ENCODE measurements at regions not wholly inside any gene's neighbourhood (a gene's known extent, or its start where the extent isn't known, plus 50 kb on each side); places are given as distances from the start of the nearest gene placed in this dataset.
A peak's percentile ranks its signal among the peaks of the same experiment; 100 is the strongest.

- Histone ChIP-seq H3K27ac (peak overlapping the region in 3 of 4 donors; percentile 4 to 82 (median 80)), H3K4me3 (no peak overlapping the region), H3K27me3 (no peaks in the 10 kb centered on the region), H3K36me3 (no peaks in the 10 kb centered on the region), H3K4me1 (peaks cover 0 to 39% (median 13%) of the 10 kb centered on the region in 4 donors), H3K9me3 (no peaks in the 10 kb centered on the region)
- 42 to 50% methylated on average over 2 of the region's 2 CpGs for whole genome bisulfite sequencing, 2 donors
- TF ChIP-seq EP300 (IDR thresholded peaks at IDR 0.05): no peak
- TF ChIP-seq CTCF (IDR thresholded peaks at IDR 0.05): no peak
- TF ChIP-seq POLR2A (IDR thresholded peaks at IDR 0.05): no peak
- DNase-seq (ENCODE audit: low spot score in 2 of 2): no peak
Observed at GRCh38 chr4:143285696-143286437, 50.8 kb upstream of the GAB1 start.

- Histone ChIP-seq H3K9me3 (no peaks in the 10 kb centered on the region), H3K27ac (peak overlapping the region; percentile 4 to 82 (median 52)), H3K36me3 (no peaks in the 10 kb centered on the region), H3K4me3 (peak overlapping the region in 1 of 4 donors; percentile 13), H3K4me1 (peaks cover 0 to 32% (median 13%) of the 10 kb centered on the region in 4 donors), H3K27me3 (no peaks in the 10 kb centered on the region)
- no peak for TF ChIP-seq CTCF (IDR thresholded peaks at IDR 0.05)
- DNase-seq (ENCODE audit: low spot score in 2 of 2): no peak
- 20 to 21% methylated on average over 7 of the region's 7 CpGs for WGBS, 2 donors
Observed at GRCh38 chr4:143286701-143287571, 49.7 kb upstream of the GAB1 start.
